ENCODE measurements at regions not wholly inside any gene's neighbourhood (a gene's known extent, or its start where the extent isn't known, plus 50 kb on each side); places are given as distances from the start of the nearest gene placed in this dataset.

DNA sequence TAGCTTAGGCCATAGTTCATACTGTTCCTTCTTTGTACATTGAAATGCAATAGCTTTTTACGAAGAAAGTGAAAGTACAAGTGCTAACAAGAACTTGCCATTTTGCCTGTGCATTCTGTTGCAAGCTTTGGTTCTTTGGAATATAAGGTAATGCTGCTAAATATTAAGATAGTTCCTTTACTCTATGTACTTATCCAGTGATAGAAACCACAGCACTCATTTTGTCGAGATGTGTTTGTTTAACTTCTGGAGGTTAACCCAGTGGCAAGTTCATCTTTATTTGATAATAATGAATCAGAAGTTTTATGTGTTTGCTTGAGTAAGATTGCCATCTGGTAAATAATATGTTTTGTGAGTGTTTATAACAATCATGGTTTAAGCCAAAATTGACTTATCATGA lies 373.1 kb upstream of the FANCL start:
- no peak for TF ChIP-seq EP300 (IDR thresholded peaks at IDR 0.05)
- TF ChIP-seq, protein P1, sequence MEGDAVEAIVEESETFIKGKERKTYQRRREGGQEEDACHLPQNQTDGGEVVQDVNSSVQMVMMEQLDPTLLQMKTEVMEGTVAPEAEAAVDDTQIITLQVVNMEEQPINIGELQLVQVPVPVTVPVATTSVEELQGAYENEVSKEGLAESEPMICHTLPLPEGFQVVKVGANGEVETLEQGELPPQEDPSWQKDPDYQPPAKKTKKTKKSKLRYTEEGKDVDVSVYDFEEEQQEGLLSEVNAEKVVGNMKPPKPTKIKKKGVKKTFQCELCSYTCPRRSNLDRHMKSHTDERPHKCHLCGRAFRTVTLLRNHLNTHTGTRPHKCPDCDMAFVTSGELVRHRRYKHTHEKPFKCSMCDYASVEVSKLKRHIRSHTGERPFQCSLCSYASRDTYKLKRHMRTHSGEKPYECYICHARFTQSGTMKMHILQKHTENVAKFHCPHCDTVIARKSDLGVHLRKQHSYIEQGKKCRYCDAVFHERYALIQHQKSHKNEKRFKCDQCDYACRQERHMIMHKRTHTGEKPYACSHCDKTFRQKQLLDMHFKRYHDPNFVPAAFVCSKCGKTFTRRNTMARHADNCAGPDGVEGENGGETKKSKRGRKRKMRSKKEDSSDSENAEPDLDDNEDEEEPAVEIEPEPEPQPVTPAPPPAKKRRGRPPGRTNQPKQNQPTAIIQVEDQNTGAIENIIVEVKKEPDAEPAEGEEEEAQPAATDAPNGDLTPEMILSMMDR (IDR thresholded peaks at IDR 0.05): no peak
